Prostate gland (tissue), 2 donors: ENCODE measurements at regions not wholly inside any gene's neighbourhood (a gene's known extent, or its start where the extent isn't known, plus 50 kb on each side); places are given as distances from the start of the nearest gene placed in this dataset.

Experiments used
- DNase-seq: peaks from one replicate; pipeline ENCODE4 v3.0.0-alpha.2; 2019; ENCODE audit warnings: low spot score
- H3K27ac ChIP-seq, 2 donors: fragments of 200-600 bp; sonication (generic); 2 replicates each; pipeline ENCODE4 v1.5.1; 2017 to 2019
- H3K27me3 ChIP-seq: fragments of 200-600 bp; sonication (generic); replicated peaks from 2 replicates; pipeline ENCODE4 v1.5.1; 2019; ENCODE audit not compliant: insufficient read depth
- H3K36me3 ChIP-seq, 2 donors: fragments of 200-600 bp; sonication (generic); 1 replicate in 1 of 2; 2 replicates in 1 of 2; pipeline versions ENCODE4 v1.5.1 to v1.8.1; 2017 to 2019
- H3K4me1 ChIP-seq: fragments of 200-600 bp; sonication (generic); replicated peaks from 2 replicates; pipeline ENCODE4 v1.5.1; 2019
- H3K4me3 ChIP-seq, 2 donors: fragments of 200-600 bp; sonication (generic); 2 replicates each; pipeline ENCODE4 v1.5.1; 2017 to 2019
- H3K9me3 ChIP-seq: fragments of 200-600 bp; sonication (generic); 2 replicates; pipeline ENCODE4 v1.5.1; 2017
- CTCF ChIP-seq, 4 experiments: fragments of 200-600 bp in 2 of 4; fragments of 450-650 bp in 2 of 4; sonication (generic) in 2 of 4; IDR thresholded peaks; 1 replicate in 3 of 4; 2 replicates in 1 of 4; pipeline ENCODE4 v1.5.1; 2016 to 2019; ENCODE audit warnings: antibody characterized with exemption in 4 of 4, mild to moderate bottlenecking in 2 of 4, moderate library complexity in 2 of 4
- POLR2A ChIP-seq: fragments of 450-650 bp; IDR thresholded peaks from one replicate; pipeline ENCODE4 v1.6.1; 2016; ENCODE audit warnings: antibody characterized with exemption, mild to moderate bottlenecking
- POLR2AphosphoS5 ChIP-seq: sonication (generic); formaldehyde crosslinking; IDR thresholded peaks from one replicate; pipeline ENCODE4 v1.6.1; 2017; ENCODE audit warnings: antibody characterized with exemption
- WGBS: methylation state at CpG from one replicate; pipeline ENCODE4 v1.1.5; 2018; 5-methylcytosine and 5-hydroxymethylcytosine counted together
- intact Hi-C: fragments of 100-400 bp; cut with DNase I; formaldehyde crosslinking; loops from one replicate; pipeline ENCODE4 v1.14.2; 2022

DNA sequence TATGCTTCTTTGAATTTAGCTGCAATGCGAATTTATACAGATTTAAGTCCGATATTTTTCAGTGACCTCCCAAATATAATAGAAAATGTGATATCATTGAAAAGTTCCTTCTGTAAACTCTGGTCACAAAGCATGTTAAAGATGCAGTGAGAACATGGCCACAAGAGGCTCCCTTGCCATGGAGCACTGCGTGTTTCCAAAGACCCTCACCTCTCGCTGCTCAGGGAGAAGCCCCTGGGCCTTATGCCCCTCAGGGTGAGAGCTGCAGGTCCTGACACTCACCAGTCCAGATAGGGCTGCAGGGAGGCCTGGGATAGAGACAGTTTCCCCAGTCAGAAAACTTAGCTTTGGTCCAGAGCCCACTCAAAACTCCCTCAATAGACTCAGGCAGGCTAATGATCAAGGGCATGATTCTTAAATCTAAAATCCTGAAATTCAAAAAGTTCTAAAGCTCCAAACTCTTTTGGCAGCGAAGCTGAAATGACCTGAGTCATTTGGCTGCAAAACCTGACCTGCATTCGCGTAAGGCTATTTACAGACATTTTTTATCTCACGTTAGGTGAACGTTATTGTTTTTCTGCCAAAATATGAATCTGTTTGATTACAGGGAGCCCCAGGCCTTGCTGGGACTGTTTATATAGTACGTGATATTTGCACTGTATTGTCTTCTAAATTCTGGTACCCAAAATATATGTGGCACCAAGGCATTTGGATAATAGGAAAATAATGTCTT, 67.8 kb downstream of the CAPZA3 start:
- Histone ChIP-seq H3K9me3 (no peaks in the 10 kb centered on the region), H3K27ac (no peak overlapping the region), H3K4me3 (no peak overlapping the region), H3K27me3 (no peaks in the 10 kb centered on the region), H3K36me3 (no peaks in the 10 kb centered on the region), H3K4me1 (no peaks in the 10 kb centered on the region)
- no peak for TF ChIP-seq CTCF (IDR thresholded peaks at IDR 0.05)
- TF ChIP-seq POLR2A: no peak
- no peak for TF ChIP-seq POLR2AphosphoS5
- intact Hi-C loops: no loop called here
- WGBS: 59% methylated on average over 10 of the region's 10 CpGs
- no peak for DNase-seq

DNA sequence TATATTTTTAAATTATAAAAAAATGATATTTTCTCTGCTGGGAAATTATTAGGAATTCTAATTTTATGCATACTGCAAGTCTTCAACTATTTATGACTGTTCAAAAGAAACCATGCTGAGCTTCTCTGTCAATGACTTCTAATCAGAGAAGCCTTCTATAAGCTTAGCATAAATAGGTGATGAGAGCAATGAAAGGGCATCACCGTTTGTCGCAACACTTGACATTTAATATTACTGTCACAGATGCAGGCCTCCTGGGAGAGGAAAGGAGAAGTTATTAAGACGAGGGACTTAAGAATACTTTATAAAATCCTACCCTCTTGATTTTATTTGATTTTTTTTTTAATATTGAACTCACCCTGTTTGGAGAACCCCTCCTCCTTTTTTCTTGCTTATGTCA, 69.8 kb downstream of the CAPZA3 start:
- WGBS: 92% methylated on average over 3 of the region's 3 CpGs
- H3K4me3 ChIP-seq: no peak overlapping the region
- H3K27me3 ChIP-seq: no peaks in the 10 kb centered on the region
- no peak for DNase-seq
- H3K9me3 ChIP-seq: no peaks in the 10 kb centered on the region
- no peak overlapping the region for H3K27ac ChIP-seq
- H3K4me1 ChIP-seq: no peaks in the 10 kb centered on the region
- TF ChIP-seq POLR2A (no peak), CTCF (IDR thresholded peaks at IDR 0.05) (no peak), POLR2AphosphoS5 (no peak)
- intact Hi-C loops: no loop called here
- H3K36me3 ChIP-seq: no peaks in the 10 kb centered on the region

DNA sequence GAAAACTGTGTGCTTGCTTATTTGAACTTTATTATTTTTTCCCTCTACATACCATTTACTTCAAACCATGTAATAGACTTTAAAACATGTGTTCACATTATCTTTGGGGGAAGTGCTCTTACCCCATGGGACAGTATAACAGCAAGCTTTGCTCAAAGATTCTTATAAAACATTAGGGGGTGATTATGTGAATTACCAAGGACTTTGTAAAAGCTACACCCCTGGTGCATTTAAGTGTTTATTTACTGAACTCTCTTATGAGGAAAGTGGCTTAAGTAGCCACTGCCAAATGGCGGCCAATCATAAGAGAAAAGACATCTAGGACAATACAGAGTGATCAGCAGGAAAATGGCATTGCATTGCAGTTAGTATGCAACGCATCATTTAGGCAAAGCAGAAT, 70.3 kb downstream of the CAPZA3 start:
- intact Hi-C loops: no loop called here
- Histone ChIP-seq H3K27ac (no peak overlapping the region), H3K36me3 (no peaks in the 10 kb centered on the region), H3K4me1 (no peaks in the 10 kb centered on the region), H3K9me3 (no peaks in the 10 kb centered on the region), H3K27me3 (no peaks in the 10 kb centered on the region), H3K4me3 (no peak overlapping the region)
- DNase-seq: no peak
- TF ChIP-seq CTCF (IDR thresholded peaks at IDR 0.05): no peak
- no peak for TF ChIP-seq POLR2AphosphoS5
- no peak for TF ChIP-seq POLR2A
- WGBS: 60% methylated on average over 2 of the region's 2 CpGs

DNA sequence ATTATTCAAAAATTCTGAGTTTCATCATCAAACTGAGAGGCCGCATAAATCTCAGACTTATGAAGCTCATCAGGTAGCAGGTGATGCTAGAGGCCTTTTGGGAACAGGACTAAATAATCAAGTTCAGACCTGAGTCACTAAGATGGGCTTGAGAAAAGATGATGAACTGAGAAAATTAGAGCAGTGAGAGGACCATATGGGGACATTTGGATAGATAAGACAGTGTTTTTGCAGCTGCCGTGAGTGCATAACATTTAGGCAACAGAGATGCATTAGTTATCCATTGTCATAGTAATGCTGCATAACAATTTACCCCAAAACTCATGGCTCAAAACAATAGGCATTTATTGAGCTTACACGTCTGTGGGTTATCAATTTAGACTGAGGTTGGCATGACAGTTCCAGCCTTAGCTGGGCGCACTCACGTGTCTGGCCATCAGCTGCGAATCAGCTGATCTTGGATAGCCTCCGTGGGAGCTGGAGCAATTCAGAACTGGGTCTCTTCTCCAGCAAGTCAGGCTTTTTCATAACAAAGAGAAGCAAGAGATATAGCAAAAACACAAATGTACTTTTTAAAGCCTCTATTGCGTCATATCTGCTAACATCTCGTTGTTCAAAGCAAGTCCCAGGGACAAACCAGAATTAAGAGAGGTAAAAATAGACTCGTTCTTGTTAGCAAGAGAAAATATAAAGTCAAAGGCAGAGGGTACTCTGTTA, 72.8 kb downstream of the CAPZA3 start:
- Histone ChIP-seq H3K27ac (no peak overlapping the region), H3K4me1 (no peaks in the 10 kb centered on the region), H3K27me3 (no peaks in the 10 kb centered on the region), H3K4me3 (no peak overlapping the region), H3K36me3 (no peaks in the 10 kb centered on the region), H3K9me3 (no peaks in the 10 kb centered on the region)
- DNase-seq: no peak
- intact Hi-C loops: no loop called here
- no peak for TF ChIP-seq CTCF (IDR thresholded peaks at IDR 0.05)
- TF ChIP-seq POLR2A: no peak
- no peak for TF ChIP-seq POLR2AphosphoS5
- WGBS: 82% methylated on average over 10 of the region's 10 CpGs

DNA sequence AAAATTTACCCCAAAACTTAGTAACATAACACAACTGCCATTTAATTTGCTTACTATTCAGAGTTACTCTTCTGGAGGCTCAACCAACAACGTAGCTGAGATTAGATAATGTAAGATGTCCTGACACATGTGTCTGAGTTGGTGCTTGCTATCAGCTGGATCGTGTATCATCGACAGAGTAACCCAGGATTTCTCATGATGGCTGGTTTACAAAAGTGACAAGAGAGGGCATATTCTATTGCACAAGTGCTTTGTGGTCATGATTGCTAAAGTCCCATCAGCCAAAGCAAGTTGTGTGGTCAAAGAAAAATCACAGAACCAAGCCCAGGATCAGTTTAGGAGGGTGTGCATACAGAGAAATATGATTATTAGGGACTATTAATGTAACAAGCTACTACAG, 73.4 kb downstream of the CAPZA3 start:
- no peaks in the 10 kb centered on the region for H3K27me3 ChIP-seq
- WGBS: 75% methylated on average over 3 of the region's 3 CpGs
- TF ChIP-seq POLR2A (no peak), CTCF (IDR thresholded peaks at IDR 0.05) (no peak), POLR2AphosphoS5 (no peak)
- H3K9me3 ChIP-seq: no peaks in the 10 kb centered on the region
- no peaks in the 10 kb centered on the region for H3K36me3 ChIP-seq
- no peaks in the 10 kb centered on the region for H3K4me1 ChIP-seq
- H3K27ac ChIP-seq: no peak overlapping the region
- intact Hi-C loops: no loop called here
- no peak for DNase-seq
- H3K4me3 ChIP-seq: no peak overlapping the region
